HG02981 (cell line): ENCODE measurements at regions not wholly inside any gene's neighbourhood (a gene's known extent, or its start where the extent isn't known, plus 50 kb on each side); places are given as distances from the start of the nearest gene placed in this dataset.

Experiments used
- ATAC-seq: cut with Tn5 transposase; IDR thresholded peaks from one replicate; pipeline ENCODE4 v1.9.1; 2021; ENCODE audit warnings: mild to moderate bottlenecking, moderate library complexity; ENCODE audit not compliant: unreplicated experiment

- ATAC-seq = no peak
These were observed 113.4 kb upstream of the TCERG1L start for GRCh38 chr10:131424836-131425491.

GRCh38 chr10:131425752-131426533 is 114.4 kb upstream of the TCERG1L start:
- no peak for ATAC-seq

GRCh38 chr10:131426534-131426898 is 115.0 kb upstream of the TCERG1L start:
- no peak for ATAC-seq

- ATAC-seq = no peak
These were observed 115.8 kb upstream of the TCERG1L start for GRCh38 chr10:131427281-131427680.

GRCh38 chr10:131427901-131428300 is 116.4 kb upstream of the TCERG1L start:
- no peak for ATAC-seq

- no peak for ATAC-seq
These were observed 117.6 kb upstream of the TCERG1L start for GRCh38 chr10:131429141-131429540.

- no peak for ATAC-seq
These were observed 118.4 kb upstream of the TCERG1L start for GRCh38 chr10:131429942-131430341.

GRCh38 chr10:131430716-131431412 is 119.3 kb upstream of the TCERG1L start:
- no peak for ATAC-seq

GRCh38 chr10:131431533-131431932 is 120.0 kb upstream of the TCERG1L start:
- no peak for ATAC-seq

GRCh38 chr10:131431978-131432690 is 120.6 kb upstream of the TCERG1L start:
- ATAC-seq = no peak

- ATAC-seq = no peak
These were observed 122.0 kb upstream of the TCERG1L start for GRCh38 chr10:131433568-131433967.

GRCh38 chr10:131435232-131435631 is 123.7 kb upstream of the TCERG1L start:
- ATAC-seq = no peak

- ATAC-seq = no peak
These were observed 124.4 kb upstream of the TCERG1L start for GRCh38 chr10:131435760-131436457.

- ATAC-seq = no peak
These were observed 124.9 kb upstream of the TCERG1L start for GRCh38 chr10:131436458-131436857.

GRCh38 chr10:131437556-131438475 is 126.3 kb upstream of the TCERG1L start:
- no peak for ATAC-seq

- no peak for ATAC-seq
These were observed 127.1 kb upstream of the TCERG1L start for GRCh38 chr10:131438665-131439064.

GRCh38 chr10:131439705-131440104 is 128.2 kb upstream of the TCERG1L start:
- no peak for ATAC-seq

- ATAC-seq = no peak
These were observed 129.2 kb upstream of the TCERG1L start for GRCh38 chr10:131440405-131441360.
